ENCODE measurements at regions not wholly inside any gene's neighbourhood (a gene's known extent, or its start where the extent isn't known, plus 50 kb on each side); places are given as distances from the start of the nearest gene placed in this dataset. TPM values are rescaled to one million over a fixed set of nuclear protein-coding genes. Genes with fewer than 3 reads are reported as not detected.

Small RNA genes lying in the stretch of these regions (small RNA-seq; reads per million reads assigned to genes)
- gene MRPS36P5 (not detected), gene RPS27P21 (not detected)

Data from vagina (tissue), 1 donor.